Liver (tissue), 8 donors: ENCODE measurements at regions not wholly inside any gene's neighbourhood (a gene's known extent, or its start where the extent isn't known, plus 50 kb on each side); places are given as distances from the start of the nearest gene placed in this dataset.

Source experiments
- DNase-seq: peaks from one replicate; pipeline ENCODE4 v3.0.0-alpha.2; 2017; ENCODE audit warnings: low spot score
- H3K27ac ChIP-seq, 2 donors: one replicate each; pipeline ENCODE4 v1.7.0; 2013; ENCODE audit warnings: inconsistent platforms in 2 of 2, low read length in 2 of 2, control low read depth in 1 of 2, low read depth in 1 of 2, mild to moderate bottlenecking in 1 of 2
- H3K27me3 ChIP-seq, 4 donors: one replicate each; pipeline versions ENCODE4 v1.6.1 to v1.7.0; 2013; ENCODE audit warnings: low read length in 3 of 4, inconsistent platforms in 1 of 4, mild to moderate bottlenecking in 1 of 4, moderate library complexity in 1 of 4; ENCODE audit not compliant: control insufficient read depth in 4 of 4, insufficient read depth in 4 of 4
- H3K36me3 ChIP-seq, 4 donors: one replicate each; pipeline versions ENCODE4 v1.6.1 to v1.7.0; 2013; ENCODE audit warnings: low read length in 3 of 4, mild to moderate bottlenecking in 3 of 4, low read depth in 1 of 4, moderate library complexity in 1 of 4; ENCODE audit not compliant: control insufficient read depth in 4 of 4, insufficient read depth in 3 of 4
- H3K4me1 ChIP-seq, 4 donors: one replicate each; pipeline versions ENCODE4 v1.6.1 to v1.7.0; 2013; ENCODE audit warnings: low read length in 3 of 4, mild to moderate bottlenecking in 3 of 4, moderate library complexity in 1 of 4; ENCODE audit not compliant: control insufficient read depth in 4 of 4, insufficient read depth in 4 of 4
- H3K4me3 ChIP-seq, 3 donors: one replicate each; pipeline versions ENCODE4 v1.6.1 to v1.7.0; 2013; ENCODE audit warnings: low read length in 3 of 3, control low read depth in 1 of 3, low read depth in 1 of 3, mild to moderate bottlenecking in 1 of 3
- H3K9ac ChIP-seq, 2 donors: one replicate each; pipeline ENCODE4 v1.7.0; 2013; ENCODE audit warnings: low read length in 2 of 2, mild to moderate bottlenecking in 2 of 2, moderate library complexity in 2 of 2, control low read depth in 1 of 2, low read depth in 1 of 2
- H3K9me3 ChIP-seq, 4 donors: one replicate each; pipeline versions ENCODE4 v1.6.1 to v1.7.0; 2013; ENCODE audit warnings: low read length in 3 of 4; ENCODE audit not compliant: control insufficient read depth in 4 of 4
- EGR1 ChIP-seq, 2 donors: IDR thresholded peaks; 2 replicates each; pipeline ENCODE4 v1.6.1; 2016 to 2018; ENCODE audit warnings: antibody characterized with exemption in 2 of 2, low read depth in 2 of 2
- FOXA1 ChIP-seq: IDR thresholded peaks from 2 replicates; pipeline ENCODE4 v1.6.1; 2016; ENCODE audit warnings: antibody characterized with exemption
- FOXA2 ChIP-seq: IDR thresholded peaks from 2 replicates; pipeline ENCODE4 v1.6.1; 2016; ENCODE audit warnings: antibody characterized with exemption
- GABPA ChIP-seq, 2 donors: IDR thresholded peaks in 1 of 2; conservative IDR thresholded peaks in 1 of 2; 2 replicates each; pipeline ENCODE4 v1.6.1; 2016; ENCODE audit warnings: antibody characterized with exemption in 2 of 2, mild to moderate bottlenecking in 1 of 2, moderate library complexity in 1 of 2
- HNF4A ChIP-seq, 2 donors: conservative IDR thresholded peaks; 2 replicates each; pipeline ENCODE4 v1.6.1; 2016; ENCODE audit warnings: antibody characterized with exemption in 2 of 2, mild to moderate bottlenecking in 2 of 2
- HNF4G ChIP-seq: IDR thresholded peaks from 2 replicates; pipeline ENCODE4 v1.6.1; 2016; ENCODE audit warnings: antibody characterized with exemption
- JUND ChIP-seq, 2 donors: IDR thresholded peaks; 2 replicates each; pipeline ENCODE4 v1.6.1; 2016; ENCODE audit warnings: antibody characterized with exemption in 2 of 2
- NR2F2 ChIP-seq: IDR thresholded peaks from 2 replicates; pipeline ENCODE4 v1.6.1; 2016; ENCODE audit warnings: antibody characterized with exemption
- RAD21 ChIP-seq, 2 donors: IDR thresholded peaks; 2 replicates each; pipeline ENCODE4 v1.6.1; 2016; ENCODE audit warnings: antibody characterized with exemption in 2 of 2, mild to moderate bottlenecking in 2 of 2
- RXRA ChIP-seq, 2 donors: IDR thresholded peaks; 2 replicates each; pipeline ENCODE4 v1.6.1; 2017 to 2018; ENCODE audit warnings: antibody characterized with exemption in 2 of 2, mild to moderate bottlenecking in 1 of 2
- SP1 ChIP-seq: IDR thresholded peaks from 2 replicates; pipeline ENCODE4 v1.6.1; 2018; ENCODE audit warnings: antibody characterized with exemption, mild to moderate bottlenecking
- TAF1 ChIP-seq: conservative IDR thresholded peaks from 2 replicates; pipeline ENCODE4 v1.6.1; 2016; ENCODE audit warnings: antibody characterized with exemption, mild to moderate bottlenecking
- YY1 ChIP-seq: IDR thresholded peaks from 2 replicates; pipeline ENCODE4 v1.6.1; 2016; ENCODE audit warnings: antibody characterized with exemption, mild to moderate bottlenecking
- WGBS: extraction: QIAGEN DNeasy Blood & Tissue Kit; methylation state at CpG from one replicate; pipeline ENCODE4 v1.1.7; 2013; 5-methylcytosine and 5-hydroxymethylcytosine counted together
- TF ChIP-seq, protein P1 (sequence below): fragments of 150-350 bp; IDR thresholded peaks from 2 replicates; pipeline ENCODE4 v1.5.1; 2017; ENCODE audit warnings: improper control_type of control experiment, low read depth, low read length; ENCODE audit not compliant: missing input control
- TF ChIP-seq, protein P2 (sequence below): IDR thresholded peaks from 2 replicates; pipeline ENCODE4 v1.6.1; 2016; ENCODE audit warnings: antibody characterized with exemption
- TF ChIP-seq, protein P3 (sequence below): IDR thresholded peaks from 2 replicates; pipeline ENCODE4 v1.6.1; 2016; ENCODE audit warnings: antibody characterized with exemption, mild to moderate bottlenecking
- TF ChIP-seq, protein P4 (sequence below): IDR thresholded peaks from 2 replicates; pipeline ENCODE4 v1.6.1; 2016; ENCODE audit warnings: antibody characterized with exemption
- TF ChIP-seq, protein P5 (sequence below): IDR thresholded peaks from 2 replicates; pipeline ENCODE4 v1.6.1; 2016; ENCODE audit warnings: antibody characterized with exemption
- donor health status: healthy.
- donor health status: healthy.
- donor health status: healthy.
- donor health status: healthy.
- donor health status: healthy.

DNA sequence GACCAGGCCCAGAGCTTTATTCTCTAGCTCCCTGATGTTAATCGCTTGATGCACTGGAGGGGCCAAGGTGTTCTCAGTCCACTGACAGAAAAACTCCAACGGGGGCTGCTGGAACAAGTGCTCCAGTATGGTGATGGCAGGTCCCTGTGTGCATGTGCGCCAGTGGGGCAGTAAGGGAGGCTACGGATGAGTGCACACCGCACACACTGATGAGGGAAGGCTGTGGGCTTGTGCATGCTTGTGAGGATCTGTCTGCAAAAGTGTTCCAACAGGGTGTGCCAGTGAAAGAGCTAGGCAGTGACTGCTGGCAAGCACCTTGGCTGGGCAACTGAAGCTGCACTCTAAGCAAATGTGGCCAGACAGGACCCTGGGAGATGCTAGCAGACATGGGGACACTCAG, 229.7 kb upstream of the FOXG1 start:
- TF ChIP-seq JUND (IDR thresholded peaks at IDR 0.05) (no peak), RXRA (IDR thresholded peaks at IDR 0.05) (no peak), YY1 (no peak), TAF1 (no peak), FOXA1 (no peak), NR2F2 (no peak), EGR1 (IDR thresholded peaks at IDR 0.05; ENCODE audit: low read depth in 2 of 2) (no peak)
- TF ChIP-seq, protein P1, sequence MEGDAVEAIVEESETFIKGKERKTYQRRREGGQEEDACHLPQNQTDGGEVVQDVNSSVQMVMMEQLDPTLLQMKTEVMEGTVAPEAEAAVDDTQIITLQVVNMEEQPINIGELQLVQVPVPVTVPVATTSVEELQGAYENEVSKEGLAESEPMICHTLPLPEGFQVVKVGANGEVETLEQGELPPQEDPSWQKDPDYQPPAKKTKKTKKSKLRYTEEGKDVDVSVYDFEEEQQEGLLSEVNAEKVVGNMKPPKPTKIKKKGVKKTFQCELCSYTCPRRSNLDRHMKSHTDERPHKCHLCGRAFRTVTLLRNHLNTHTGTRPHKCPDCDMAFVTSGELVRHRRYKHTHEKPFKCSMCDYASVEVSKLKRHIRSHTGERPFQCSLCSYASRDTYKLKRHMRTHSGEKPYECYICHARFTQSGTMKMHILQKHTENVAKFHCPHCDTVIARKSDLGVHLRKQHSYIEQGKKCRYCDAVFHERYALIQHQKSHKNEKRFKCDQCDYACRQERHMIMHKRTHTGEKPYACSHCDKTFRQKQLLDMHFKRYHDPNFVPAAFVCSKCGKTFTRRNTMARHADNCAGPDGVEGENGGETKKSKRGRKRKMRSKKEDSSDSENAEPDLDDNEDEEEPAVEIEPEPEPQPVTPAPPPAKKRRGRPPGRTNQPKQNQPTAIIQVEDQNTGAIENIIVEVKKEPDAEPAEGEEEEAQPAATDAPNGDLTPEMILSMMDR, result no peak
- WGBS, result 84% methylated on average over 5 of the region's 5 CpGs

DNA sequence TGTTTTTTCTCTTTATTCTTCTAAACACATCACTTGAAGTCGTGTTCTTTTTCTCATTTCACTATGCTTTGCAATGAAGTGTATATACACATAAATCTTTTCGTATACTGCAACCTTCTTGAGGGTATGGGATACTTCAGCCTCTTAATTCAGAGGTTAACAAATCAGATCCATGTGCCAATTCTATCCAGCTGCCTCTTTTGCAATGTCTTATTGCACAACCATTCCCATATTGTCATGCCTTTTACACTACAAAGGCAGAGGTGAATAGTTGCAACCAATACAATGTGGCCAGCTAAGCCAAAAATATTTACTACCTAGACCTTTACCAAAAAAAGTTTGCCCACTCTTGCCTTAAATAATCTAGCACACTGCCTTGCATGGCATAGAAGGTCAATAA, 224.5 kb upstream of the FOXG1 start:
- Histone ChIP-seq H3K27me3 (no peaks in the 10 kb centered on the region), H3K9ac (no peak overlapping the region), H3K9me3 (peaks cover 0 to 5% (median 0%) of the 10 kb centered on the region in 4 donors), H3K4me1 (no peaks in the 10 kb centered on the region), H3K27ac (no peak overlapping the region), H3K36me3 (no peaks in the 10 kb centered on the region), H3K4me3 (no peak overlapping the region)
- TF ChIP-seq RAD21 (IDR thresholded peaks at IDR 0.05) (no peak), FOXA1 (no peak), YY1 (no peak), GABPA (IDR thresholded peaks at IDR 0.05 in 1 of 2, conservative IDR thresholded peaks at IDR 0.05 in 1 of 2) (no peak), SP1 (no peak), HNF4A (conservative IDR thresholded peaks at IDR 0.05) (no peak), NR2F2 (no peak), TAF1 (no peak), JUND (IDR thresholded peaks at IDR 0.05) (no peak), HNF4G (no peak), FOXA2 (no peak), EGR1 (IDR thresholded peaks at IDR 0.05; ENCODE audit: low read depth in 2 of 2) (no peak), RXRA (IDR thresholded peaks at IDR 0.05) (no peak)
- TF ChIP-seq, protein P2, sequence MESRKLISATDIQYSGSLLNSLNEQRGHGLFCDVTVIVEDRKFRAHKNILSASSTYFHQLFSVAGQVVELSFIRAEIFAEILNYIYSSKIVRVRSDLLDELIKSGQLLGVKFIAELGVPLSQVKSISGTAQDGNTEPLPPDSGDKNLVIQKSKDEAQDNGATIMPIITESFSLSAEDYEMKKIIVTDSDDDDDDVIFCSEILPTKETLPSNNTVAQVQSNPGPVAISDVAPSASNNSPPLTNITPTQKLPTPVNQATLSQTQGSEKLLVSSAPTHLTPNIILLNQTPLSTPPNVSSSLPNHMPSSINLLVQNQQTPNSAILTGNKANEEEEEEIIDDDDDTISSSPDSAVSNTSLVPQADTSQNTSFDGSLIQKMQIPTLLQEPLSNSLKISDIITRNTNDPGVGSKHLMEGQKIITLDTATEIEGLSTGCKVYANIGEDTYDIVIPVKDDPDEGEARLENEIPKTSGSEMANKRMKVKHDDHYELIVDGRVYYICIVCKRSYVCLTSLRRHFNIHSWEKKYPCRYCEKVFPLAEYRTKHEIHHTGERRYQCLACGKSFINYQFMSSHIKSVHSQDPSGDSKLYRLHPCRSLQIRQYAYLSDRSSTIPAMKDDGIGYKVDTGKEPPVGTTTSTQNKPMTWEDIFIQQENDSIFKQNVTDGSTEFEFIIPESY, result no peak
- TF ChIP-seq, protein P3, sequence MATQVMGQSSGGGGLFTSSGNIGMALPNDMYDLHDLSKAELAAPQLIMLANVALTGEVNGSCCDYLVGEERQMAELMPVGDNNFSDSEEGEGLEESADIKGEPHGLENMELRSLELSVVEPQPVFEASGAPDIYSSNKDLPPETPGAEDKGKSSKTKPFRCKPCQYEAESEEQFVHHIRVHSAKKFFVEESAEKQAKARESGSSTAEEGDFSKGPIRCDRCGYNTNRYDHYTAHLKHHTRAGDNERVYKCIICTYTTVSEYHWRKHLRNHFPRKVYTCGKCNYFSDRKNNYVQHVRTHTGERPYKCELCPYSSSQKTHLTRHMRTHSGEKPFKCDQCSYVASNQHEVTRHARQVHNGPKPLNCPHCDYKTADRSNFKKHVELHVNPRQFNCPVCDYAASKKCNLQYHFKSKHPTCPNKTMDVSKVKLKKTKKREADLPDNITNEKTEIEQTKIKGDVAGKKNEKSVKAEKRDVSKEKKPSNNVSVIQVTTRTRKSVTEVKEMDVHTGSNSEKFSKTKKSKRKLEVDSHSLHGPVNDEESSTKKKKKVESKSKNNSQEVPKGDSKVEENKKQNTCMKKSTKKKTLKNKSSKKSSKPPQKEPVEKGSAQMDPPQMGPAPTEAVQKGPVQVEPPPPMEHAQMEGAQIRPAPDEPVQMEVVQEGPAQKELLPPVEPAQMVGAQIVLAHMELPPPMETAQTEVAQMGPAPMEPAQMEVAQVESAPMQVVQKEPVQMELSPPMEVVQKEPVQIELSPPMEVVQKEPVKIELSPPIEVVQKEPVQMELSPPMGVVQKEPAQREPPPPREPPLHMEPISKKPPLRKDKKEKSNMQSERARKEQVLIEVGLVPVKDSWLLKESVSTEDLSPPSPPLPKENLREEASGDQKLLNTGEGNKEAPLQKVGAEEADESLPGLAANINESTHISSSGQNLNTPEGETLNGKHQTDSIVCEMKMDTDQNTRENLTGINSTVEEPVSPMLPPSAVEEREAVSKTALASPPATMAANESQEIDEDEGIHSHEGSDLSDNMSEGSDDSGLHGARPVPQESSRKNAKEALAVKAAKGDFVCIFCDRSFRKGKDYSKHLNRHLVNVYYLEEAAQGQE, result no peak
- TF ChIP-seq, protein P4, sequence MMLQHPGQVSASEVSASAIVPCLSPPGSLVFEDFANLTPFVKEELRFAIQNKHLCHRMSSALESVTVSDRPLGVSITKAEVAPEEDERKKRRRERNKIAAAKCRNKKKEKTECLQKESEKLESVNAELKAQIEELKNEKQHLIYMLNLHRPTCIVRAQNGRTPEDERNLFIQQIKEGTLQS, result no peak
- TF ChIP-seq, protein P1, result no peak
- TF ChIP-seq, protein P5, sequence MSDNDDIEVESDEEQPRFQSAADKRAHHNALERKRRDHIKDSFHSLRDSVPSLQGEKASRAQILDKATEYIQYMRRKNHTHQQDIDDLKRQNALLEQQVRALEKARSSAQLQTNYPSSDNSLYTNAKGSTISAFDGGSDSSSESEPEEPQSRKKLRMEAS, result no peak
- DNase-seq, result no peak
- WGBS, result 62% methylated on average over 2 of the region's 2 CpGs

More for the DNA sequence above, 229.7 kb upstream of the FOXG1 start:
- H3K36me3 ChIP-seq, result no peaks in the 10 kb centered on the region
- H3K27ac ChIP-seq, result no peak overlapping the region
- H3K9ac ChIP-seq, result no peak overlapping the region
- no peak for DNase-seq
- H3K27me3 ChIP-seq, result no peaks in the 10 kb centered on the region
- H3K4me3 ChIP-seq, result no peak overlapping the region
- H3K4me1 ChIP-seq, result no peaks in the 10 kb centered on the region
- peaks cover 0 to 5% (median 0%) of the 10 kb centered on the region in 4 donors for H3K9me3 ChIP-seq
